KMS-11 (cell line): ENCODE measurements at regions not wholly inside any gene's neighbourhood (a gene's known extent, or its start where the extent isn't known, plus 50 kb on each side); places are given as distances from the start of the nearest gene placed in this dataset.

Experiments
- H2AFZ ChIP-seq: fragments of 200-600 bp; sonication (generic); 2 replicates; pipeline ENCODE4 v1.6.1; 2016; ENCODE audit warnings: antibody characterized with exemption, mixed run types, low read depth
- H3K27ac ChIP-seq: fragments of 200-600 bp; sonication (generic); 2 replicates; pipeline ENCODE4 v1.6.1; 2016; ENCODE audit warnings: mild to moderate bottlenecking, mixed run types
- H3K27me3 ChIP-seq: fragments of 200-600 bp; sonication (generic); 2 replicates; pipeline ENCODE4 v1.6.1; 2017; ENCODE audit warnings: mild to moderate bottlenecking, low read depth, mixed run types, moderate library complexity; ENCODE audit not compliant: insufficient read depth
- H3K36me3 ChIP-seq: fragments of 200-600 bp; sonication (generic); 2 replicates; pipeline ENCODE4 v1.6.1; 2017; ENCODE audit warnings: mild to moderate bottlenecking, mixed run types; ENCODE audit not compliant: insufficient read depth
- H3K4me1 ChIP-seq: fragments of 200-600 bp; sonication (generic); 2 replicates; pipeline ENCODE4 v1.6.1; 2016; ENCODE audit warnings: mild to moderate bottlenecking, low read depth, mixed run types; ENCODE audit not compliant: poor library complexity, severe bottlenecking
- H3K4me2 ChIP-seq: fragments of 200-600 bp; sonication (generic); 2 replicates; pipeline ENCODE4 v1.7.0; 2016; ENCODE audit warnings: mild to moderate bottlenecking, mixed run types
- H3K4me3 ChIP-seq: fragments of 200-600 bp; sonication (generic); IDR thresholded peaks from 2 replicates; pipeline ENCODE4 v1.6.1; 2017; ENCODE audit warnings: low read depth, low read length, mixed read lengths; ENCODE audit not compliant: insufficient read depth
- H3K79me2 ChIP-seq: fragments of 200-600 bp; sonication (generic); 2 replicates; pipeline ENCODE4 v1.6.1; 2016; ENCODE audit warnings: low read depth, mixed run types; ENCODE audit not compliant: insufficient read depth
- H3K9ac ChIP-seq: fragments of 200-600 bp; sonication (generic); 2 replicates; pipeline ENCODE4 v1.6.1; 2016; ENCODE audit warnings: mild to moderate bottlenecking, mixed run types
- H4K20me1 ChIP-seq: fragments of 200-600 bp; sonication (generic); 2 replicates; pipeline ENCODE4 v1.6.1; 2016; ENCODE audit warnings: mild to moderate bottlenecking, mixed run types; ENCODE audit not compliant: insufficient read depth
- TF ChIP-seq, protein P1 (sequence below): fragments of 200-600 bp; sonication (generic); conservative IDR thresholded peaks from 2 replicates; pipeline ENCODE4 v1.6.1; 2017; ENCODE audit warnings: low read depth, mild to moderate bottlenecking, antibody characterized with exemption, low read length, moderate library complexity, mixed read lengths

DNA sequence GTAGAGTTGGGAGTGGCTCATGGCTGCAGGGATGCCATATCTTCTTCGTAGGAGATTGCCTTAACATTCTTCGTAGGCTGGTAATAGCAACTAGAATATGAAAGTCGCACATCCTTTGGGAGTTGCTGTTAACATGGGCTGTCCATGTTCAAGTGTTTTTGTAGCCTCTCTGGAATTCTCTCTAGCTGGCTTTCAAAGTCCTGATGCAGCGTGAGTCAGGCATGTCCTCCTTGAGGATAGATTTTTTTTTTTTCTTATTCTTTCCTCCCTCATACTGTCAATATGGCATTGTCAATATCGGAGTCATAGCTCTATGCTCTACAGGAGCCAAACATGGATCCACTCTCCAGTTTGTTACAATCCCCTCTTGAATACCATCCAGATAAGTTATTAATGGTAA, 494.8 kb upstream of the WWC1 start:
- no peak overlapping the region for H3K9ac ChIP-seq
- H4K20me1 ChIP-seq, result no peaks in the 10 kb centered on the region
- H3K27ac ChIP-seq, result no peak overlapping the region
- no peak overlapping the region for H3K4me2 ChIP-seq
- H3K4me3 ChIP-seq, result no peak overlapping the region
- no peaks in the 10 kb centered on the region for H3K4me1 ChIP-seq
- H3K79me2 ChIP-seq, result no peaks in the 10 kb centered on the region
- TF ChIP-seq, protein P1, sequence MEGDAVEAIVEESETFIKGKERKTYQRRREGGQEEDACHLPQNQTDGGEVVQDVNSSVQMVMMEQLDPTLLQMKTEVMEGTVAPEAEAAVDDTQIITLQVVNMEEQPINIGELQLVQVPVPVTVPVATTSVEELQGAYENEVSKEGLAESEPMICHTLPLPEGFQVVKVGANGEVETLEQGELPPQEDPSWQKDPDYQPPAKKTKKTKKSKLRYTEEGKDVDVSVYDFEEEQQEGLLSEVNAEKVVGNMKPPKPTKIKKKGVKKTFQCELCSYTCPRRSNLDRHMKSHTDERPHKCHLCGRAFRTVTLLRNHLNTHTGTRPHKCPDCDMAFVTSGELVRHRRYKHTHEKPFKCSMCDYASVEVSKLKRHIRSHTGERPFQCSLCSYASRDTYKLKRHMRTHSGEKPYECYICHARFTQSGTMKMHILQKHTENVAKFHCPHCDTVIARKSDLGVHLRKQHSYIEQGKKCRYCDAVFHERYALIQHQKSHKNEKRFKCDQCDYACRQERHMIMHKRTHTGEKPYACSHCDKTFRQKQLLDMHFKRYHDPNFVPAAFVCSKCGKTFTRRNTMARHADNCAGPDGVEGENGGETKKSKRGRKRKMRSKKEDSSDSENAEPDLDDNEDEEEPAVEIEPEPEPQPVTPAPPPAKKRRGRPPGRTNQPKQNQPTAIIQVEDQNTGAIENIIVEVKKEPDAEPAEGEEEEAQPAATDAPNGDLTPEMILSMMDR, result no peak
- H3K27me3 ChIP-seq, result no peaks in the 10 kb centered on the region
- H2AFZ ChIP-seq, result no peak overlapping the region
- H3K36me3 ChIP-seq, result no peaks in the 10 kb centered on the region

GRCh38 chr5:167797933-167798332, 493.5 kb upstream of the WWC1 start:
- TF ChIP-seq, protein P1, result no peak
- Histone ChIP-seq H3K27ac (no peak overlapping the region), H3K4me3 (no peak overlapping the region), H3K4me1 (no peaks in the 10 kb centered on the region), H4K20me1 (no peaks in the 10 kb centered on the region), H2AFZ (no peak overlapping the region), H3K27me3 (no peaks in the 10 kb centered on the region), H3K4me2 (no peak overlapping the region), H3K79me2 (no peaks in the 10 kb centered on the region), H3K36me3 (no peaks in the 10 kb centered on the region), H3K9ac (no peak overlapping the region)

DNA sequence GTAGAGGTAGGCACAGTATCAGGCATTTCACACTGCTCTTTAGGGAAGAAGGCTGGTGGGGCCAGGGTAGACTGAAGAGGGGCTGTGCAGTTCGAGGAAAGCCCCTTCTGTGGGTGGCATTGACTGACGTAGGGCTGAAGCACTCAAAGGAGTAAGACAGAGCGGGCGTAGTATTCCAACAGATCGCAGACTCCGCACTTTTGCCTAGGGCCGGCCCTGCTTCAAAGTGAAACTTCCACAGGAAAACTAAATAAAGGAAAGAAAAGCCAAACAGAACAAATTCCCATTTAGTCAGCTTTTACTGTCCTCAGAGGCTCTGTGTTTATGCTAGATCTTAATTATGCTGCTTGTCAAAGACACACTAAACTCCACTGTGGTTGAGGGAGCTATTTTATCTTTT, 493.0 kb upstream of the WWC1 start:
- TF ChIP-seq, protein P1, result no peak
- no peaks in the 10 kb centered on the region for H3K4me1 ChIP-seq
- no peak overlapping the region for H3K4me3 ChIP-seq

DNA sequence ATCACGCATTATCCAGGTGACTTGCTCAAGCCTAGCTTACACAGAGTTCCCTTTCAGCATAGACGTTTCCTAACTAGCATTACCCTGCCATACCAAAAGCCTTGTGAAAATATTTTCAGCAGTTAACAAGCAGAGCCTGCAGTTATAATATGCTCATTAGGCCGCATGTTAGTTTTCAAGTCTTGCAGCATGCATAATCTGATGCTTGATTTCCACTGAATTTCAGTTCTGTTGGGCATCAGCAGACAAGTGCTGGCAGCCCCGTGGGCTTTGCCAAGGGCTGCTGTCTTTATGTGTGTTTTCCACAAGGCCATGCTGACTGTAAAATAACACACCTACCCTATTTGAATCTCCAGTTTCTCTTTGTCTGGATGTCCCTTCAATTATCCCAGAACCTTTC, 491.0 kb upstream of the WWC1 start:
- Histone ChIP-seq H3K4me2 (no peak overlapping the region), H3K79me2 (no peaks in the 10 kb centered on the region), H3K9ac (no peak overlapping the region), H2AFZ (no peak overlapping the region), H3K36me3 (no peaks in the 10 kb centered on the region), H4K20me1 (no peaks in the 10 kb centered on the region), H3K4me3 (no peak overlapping the region), H3K27me3 (no peaks in the 10 kb centered on the region), H3K4me1 (no peaks in the 10 kb centered on the region), H3K27ac (no peak overlapping the region)
- TF ChIP-seq, protein P1, result no peak

More for the DNA sequence above, 493.0 kb upstream of the WWC1 start:
- H4K20me1 ChIP-seq, result no peaks in the 10 kb centered on the region
- H3K27ac ChIP-seq, result no peak overlapping the region
- no peaks in the 10 kb centered on the region for H3K79me2 ChIP-seq
- H3K4me2 ChIP-seq, result no peak overlapping the region
- no peak overlapping the region for H2AFZ ChIP-seq
- H3K36me3 ChIP-seq, result no peaks in the 10 kb centered on the region
- no peak overlapping the region for H3K9ac ChIP-seq
- no peaks in the 10 kb centered on the region for H3K27me3 ChIP-seq

- H3K79me2 ChIP-seq, result no peaks in the 10 kb centered on the region
- H3K4me2 ChIP-seq, result no peak overlapping the region
- no peak overlapping the region for H3K9ac ChIP-seq
- TF ChIP-seq, protein P1, result no peak
- H2AFZ ChIP-seq, result no peak overlapping the region
- no peaks in the 10 kb centered on the region for H3K4me1 ChIP-seq
- H3K4me3 ChIP-seq, result no peak overlapping the region
- H3K36me3 ChIP-seq, result no peaks in the 10 kb centered on the region
- H3K27ac ChIP-seq, result no peak overlapping the region
- no peaks in the 10 kb centered on the region for H4K20me1 ChIP-seq
- no peaks in the 10 kb centered on the region for H3K27me3 ChIP-seq
These were observed 489.4 kb upstream of the WWC1 start for GRCh38 chr5:167801999-167802398.
